WI38 (cell line): ENCODE measurements at regions not wholly inside any gene's neighbourhood (a gene's known extent, or its start where the extent isn't known, plus 50 kb on each side); places are given as distances from the start of the nearest gene placed in this dataset.

Experiments used
- H3K4me3 ChIP-seq: 2 replicates; pipeline ENCODE4 v1.5.1; 2011; ENCODE audit warnings: low read depth, mild to moderate bottlenecking, control low read depth, low read length
- TF ChIP-seq, protein P1 (sequence below): IDR thresholded peaks from 2 replicates; pipeline ENCODE4 v1.5.1; 2012; ENCODE audit warnings: low read depth, mild to moderate bottlenecking, control low read depth, low read length

- TF ChIP-seq, protein P1, sequence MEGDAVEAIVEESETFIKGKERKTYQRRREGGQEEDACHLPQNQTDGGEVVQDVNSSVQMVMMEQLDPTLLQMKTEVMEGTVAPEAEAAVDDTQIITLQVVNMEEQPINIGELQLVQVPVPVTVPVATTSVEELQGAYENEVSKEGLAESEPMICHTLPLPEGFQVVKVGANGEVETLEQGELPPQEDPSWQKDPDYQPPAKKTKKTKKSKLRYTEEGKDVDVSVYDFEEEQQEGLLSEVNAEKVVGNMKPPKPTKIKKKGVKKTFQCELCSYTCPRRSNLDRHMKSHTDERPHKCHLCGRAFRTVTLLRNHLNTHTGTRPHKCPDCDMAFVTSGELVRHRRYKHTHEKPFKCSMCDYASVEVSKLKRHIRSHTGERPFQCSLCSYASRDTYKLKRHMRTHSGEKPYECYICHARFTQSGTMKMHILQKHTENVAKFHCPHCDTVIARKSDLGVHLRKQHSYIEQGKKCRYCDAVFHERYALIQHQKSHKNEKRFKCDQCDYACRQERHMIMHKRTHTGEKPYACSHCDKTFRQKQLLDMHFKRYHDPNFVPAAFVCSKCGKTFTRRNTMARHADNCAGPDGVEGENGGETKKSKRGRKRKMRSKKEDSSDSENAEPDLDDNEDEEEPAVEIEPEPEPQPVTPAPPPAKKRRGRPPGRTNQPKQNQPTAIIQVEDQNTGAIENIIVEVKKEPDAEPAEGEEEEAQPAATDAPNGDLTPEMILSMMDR, result no peak
- no peak overlapping the region for H3K4me3 ChIP-seq
Observed at GRCh38 chr6:23510778-23511510, 615.1 kb upstream of the NRSN1 start.

DNA sequence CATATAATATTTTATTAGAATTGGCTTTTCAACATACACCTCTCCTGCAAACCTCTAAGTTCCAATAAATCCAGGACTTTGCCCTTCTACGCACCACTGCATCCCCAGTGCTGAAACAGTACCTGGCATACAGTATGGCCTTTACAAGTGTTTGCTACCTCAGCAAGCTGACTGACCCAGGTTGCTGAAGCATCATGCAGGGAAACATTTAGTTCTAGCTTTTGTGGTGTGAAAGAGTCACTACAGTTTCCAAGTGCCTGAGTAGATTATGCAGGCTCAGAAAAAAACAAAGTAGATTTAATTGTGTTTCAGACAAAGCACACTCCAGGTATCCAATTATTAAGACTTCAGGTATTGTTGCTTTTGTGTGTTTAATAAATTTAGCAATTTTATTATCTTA, 614.2 kb upstream of the NRSN1 start:
- TF ChIP-seq, protein P1, result no peak
- no peak overlapping the region for H3K4me3 ChIP-seq

DNA sequence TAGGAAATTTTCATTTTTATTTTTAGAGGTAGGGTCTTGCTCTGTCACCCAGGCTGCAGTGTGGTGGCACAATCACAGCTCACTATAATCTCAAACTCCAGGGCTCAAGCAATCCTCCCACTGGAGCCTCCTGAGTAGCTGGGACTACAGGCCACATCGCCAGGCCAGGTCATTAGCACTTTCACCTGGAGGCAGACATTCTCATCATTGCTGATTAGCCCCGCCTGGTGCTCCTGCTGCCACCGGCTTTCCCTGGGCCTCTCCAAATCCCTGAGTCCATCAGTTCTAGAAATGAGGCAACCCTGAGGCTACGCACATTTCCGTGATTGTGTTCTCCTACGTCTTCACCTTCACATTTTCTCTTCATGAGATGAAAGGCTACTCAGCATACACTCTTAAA, 607.7 kb upstream of the NRSN1 start:
- no peak overlapping the region for H3K4me3 ChIP-seq
- TF ChIP-seq, protein P1, result no peak

DNA sequence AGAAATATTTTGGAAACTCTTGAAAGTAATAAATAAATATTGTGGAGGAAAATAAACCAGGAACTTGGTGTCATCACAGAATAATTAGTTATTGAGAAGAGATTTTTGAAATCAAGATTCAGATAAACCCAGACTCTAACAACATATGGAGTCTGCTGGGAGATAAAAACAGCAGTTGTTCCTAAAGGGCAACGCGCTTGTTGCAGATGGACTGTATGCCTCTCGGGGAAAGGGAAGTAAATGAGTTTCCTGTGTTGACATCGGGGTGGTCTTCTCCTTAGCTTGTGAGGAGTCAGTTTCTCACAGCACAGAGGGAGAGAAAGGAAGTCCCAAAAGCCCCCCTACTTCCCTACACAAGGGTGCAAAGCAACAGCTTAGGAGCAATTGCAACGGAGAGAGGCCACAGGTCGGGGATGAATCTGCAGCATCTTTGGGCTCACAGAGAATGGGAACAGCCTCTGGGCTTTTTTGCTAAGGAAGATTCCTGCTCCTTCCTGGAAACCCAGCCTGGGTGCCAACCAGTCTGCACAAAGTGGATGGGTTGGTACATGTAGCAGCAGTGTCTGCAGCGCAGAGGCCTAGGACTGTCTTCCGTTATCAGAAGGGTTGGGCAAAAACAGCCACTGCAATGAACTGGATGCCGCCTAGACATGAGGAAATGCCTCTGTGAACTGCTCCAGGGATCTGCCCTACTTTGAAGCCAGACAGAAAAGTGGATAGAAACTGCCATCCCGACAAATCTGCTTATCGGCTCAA, 603.0 kb upstream of the NRSN1 start:
- TF ChIP-seq, protein P1, result no peak
- H3K4me3 ChIP-seq, result no peak overlapping the region

- TF ChIP-seq, protein P1, result no peak
- no peak overlapping the region for H3K4me3 ChIP-seq
Observed at GRCh38 chr6:23523771-23524170, 602.2 kb upstream of the NRSN1 start.

- H3K4me3 ChIP-seq, result no peak overlapping the region
- TF ChIP-seq, protein P1, result no peak
Observed at GRCh38 chr6:23524548-23524947, 601.5 kb upstream of the NRSN1 start.

GRCh38 chr6:23526526-23526925, 599.5 kb upstream of the NRSN1 start:
- TF ChIP-seq, protein P1, result no peak
- no peak overlapping the region for H3K4me3 ChIP-seq
